GM12872 (cell line): ENCODE measurements at regions not wholly inside any gene's neighbourhood (a gene's known extent, or its start where the extent isn't known, plus 50 kb on each side); places are given as distances from the start of the nearest gene placed in this dataset.

Source experiments
- TF ChIP-seq, protein P1 (sequence below): IDR thresholded peaks from 3 replicates; pipeline ENCODE4 v1.5.1; 2011; ENCODE audit warnings: low read depth, mild to moderate bottlenecking, low read length, moderate library complexity; ENCODE audit not compliant: insufficient read depth

DNA sequence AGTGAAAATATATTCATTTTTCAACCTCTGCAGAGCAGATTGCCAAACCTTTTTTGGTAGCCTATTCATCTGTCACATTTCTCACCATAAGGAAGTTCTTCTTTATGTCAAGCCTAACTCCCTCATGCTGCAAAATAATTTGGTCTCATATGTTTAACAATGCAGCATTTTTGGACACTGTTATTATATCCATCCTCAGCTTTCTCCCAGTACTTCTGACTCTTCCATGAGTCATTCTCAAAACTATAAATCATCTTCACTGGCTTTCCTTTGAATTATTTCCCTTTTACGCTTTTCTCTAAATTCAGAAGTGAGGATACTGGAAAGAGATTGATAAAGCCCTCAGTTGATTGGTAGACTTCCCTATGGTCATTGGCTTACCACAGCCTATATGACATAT lies 192.2 kb downstream of the TPBG start:
- TF ChIP-seq, protein P1, sequence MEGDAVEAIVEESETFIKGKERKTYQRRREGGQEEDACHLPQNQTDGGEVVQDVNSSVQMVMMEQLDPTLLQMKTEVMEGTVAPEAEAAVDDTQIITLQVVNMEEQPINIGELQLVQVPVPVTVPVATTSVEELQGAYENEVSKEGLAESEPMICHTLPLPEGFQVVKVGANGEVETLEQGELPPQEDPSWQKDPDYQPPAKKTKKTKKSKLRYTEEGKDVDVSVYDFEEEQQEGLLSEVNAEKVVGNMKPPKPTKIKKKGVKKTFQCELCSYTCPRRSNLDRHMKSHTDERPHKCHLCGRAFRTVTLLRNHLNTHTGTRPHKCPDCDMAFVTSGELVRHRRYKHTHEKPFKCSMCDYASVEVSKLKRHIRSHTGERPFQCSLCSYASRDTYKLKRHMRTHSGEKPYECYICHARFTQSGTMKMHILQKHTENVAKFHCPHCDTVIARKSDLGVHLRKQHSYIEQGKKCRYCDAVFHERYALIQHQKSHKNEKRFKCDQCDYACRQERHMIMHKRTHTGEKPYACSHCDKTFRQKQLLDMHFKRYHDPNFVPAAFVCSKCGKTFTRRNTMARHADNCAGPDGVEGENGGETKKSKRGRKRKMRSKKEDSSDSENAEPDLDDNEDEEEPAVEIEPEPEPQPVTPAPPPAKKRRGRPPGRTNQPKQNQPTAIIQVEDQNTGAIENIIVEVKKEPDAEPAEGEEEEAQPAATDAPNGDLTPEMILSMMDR = no peak

DNA sequence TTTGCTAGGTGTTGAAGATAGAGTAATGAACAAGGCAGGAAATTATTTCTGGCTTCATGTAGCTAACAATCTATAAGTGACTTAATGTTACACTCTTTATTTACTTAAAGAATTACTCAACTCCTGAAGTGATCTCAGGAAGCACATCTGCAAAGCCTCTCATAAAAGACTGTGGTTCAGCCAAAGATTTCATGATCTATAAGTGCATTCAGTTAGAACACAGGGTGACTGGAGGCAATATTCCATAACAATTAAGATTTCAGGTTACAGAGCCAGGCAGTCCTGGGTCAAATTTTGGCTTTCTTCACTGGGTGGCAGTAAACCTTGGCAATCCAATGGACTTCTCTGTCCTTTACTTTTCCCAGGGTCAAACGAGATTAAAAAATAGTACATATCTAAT lies 204.0 kb downstream of the TPBG start:
- TF ChIP-seq, protein P1 = no peak

- TF ChIP-seq, protein P1 = no peak
Measured at GRCh38 chr6:82568290-82568993, 204.8 kb downstream of the TPBG start.

DNA sequence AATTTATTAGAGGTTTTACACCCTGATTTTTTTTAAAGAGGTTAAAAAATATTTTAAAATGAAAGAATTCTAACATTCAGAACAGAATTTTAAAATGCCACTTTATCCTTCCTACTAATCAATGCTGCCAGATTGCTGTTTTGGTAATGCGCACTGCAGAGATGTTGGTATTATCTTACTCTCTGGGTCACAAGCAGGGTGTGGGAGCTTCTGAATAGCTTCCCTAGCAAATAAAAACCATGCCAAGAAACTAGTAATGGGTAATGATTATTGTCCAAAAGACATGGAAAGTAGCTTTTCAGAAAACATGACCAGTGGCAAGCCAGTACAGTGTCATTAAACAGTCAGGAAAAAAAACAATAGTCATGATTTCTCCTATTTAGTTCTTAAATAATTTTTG lies 205.4 kb downstream of the TPBG start:
- TF ChIP-seq, protein P1 = no peak

GRCh38 chr6:82570083-82570482 lies 206.5 kb downstream of the TPBG start:
- TF ChIP-seq, protein P1 = no peak

DNA sequence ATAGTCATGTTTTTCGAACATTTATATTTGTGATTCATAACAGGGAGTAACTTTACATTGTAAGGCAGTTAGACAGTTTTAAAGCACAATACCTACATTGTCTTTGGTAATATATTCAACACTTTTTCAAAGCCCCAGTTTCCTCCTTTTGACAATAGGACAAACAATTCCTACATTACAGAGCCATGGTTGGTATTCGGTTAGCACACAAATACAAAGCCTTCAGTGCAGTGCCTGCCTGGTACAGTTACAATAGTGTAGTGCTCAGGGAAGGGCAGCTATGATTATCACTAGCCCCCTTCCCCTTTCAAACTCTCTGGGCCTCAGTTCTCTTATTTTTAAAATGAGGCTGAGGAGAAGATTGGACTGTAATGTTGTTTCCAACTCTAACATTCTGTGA lies 207.8 kb downstream of the TPBG start:
- TF ChIP-seq, protein P1 = no peak

DNA sequence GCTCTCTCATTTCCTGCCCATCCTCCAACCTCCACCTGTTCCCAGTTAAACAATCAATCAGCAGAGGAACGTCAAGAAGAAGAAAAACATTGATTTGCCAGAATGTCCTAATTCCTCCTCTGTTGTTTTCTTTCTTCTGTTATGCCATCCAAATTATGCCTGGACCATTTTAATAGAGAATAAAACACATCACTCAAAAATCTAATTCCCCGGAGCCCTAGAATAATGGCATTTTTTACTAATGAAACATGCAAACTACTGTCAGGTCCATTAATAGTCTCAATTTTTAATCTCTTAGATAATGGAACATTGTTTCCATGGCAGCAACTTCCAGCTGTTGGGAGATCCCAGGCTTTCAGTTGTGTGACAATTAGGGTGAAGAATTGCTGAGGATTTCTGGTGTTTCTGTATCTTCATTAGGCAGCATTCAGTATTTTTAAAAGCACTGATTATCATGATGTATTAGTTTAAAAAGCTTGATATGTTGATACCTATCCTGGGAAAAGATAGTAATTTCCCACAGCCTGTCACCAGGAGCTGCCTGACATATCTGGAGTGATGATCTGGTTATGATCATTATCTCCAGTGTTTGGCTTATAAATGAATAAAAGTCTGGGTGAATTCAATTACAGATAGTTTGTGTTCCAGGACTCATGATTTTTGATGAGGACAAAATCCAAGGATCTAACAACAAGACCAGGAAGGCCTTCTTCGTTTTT lies 209.8 kb downstream of the TPBG start:
- TF ChIP-seq, protein P1 = no peak
